ENCODE measurements at regions not wholly inside any gene's neighbourhood (a gene's known extent, or its start where the extent isn't known, plus 50 kb on each side); places are given as distances from the start of the nearest gene placed in this dataset.

- no peak for TF ChIP-seq CTCF (IDR thresholded peaks at IDR 0.05 in 4 of 5, conservative IDR thresholded peaks at IDR 0.05 in 1 of 5)
- no peak for TF ChIP-seq POLR2A (IDR thresholded peaks at IDR 0.05)
These were observed 396.7 kb upstream of the OR4E1 start for GRCh38 chr14:22070119-22070982.
